Spleen (tissue), 11 donors: ENCODE measurements at regions not wholly inside any gene's neighbourhood (a gene's known extent, or its start where the extent isn't known, plus 50 kb on each side); places are given as distances from the start of the nearest gene placed in this dataset.

Experiments used
- DNase-seq: peaks from one replicate; pipeline ENCODE4 v3.0.0-alpha.2; 2020
- H3K27ac ChIP-seq, 8 donors: fragments of 200-600 bp; sonication (generic) in 7 of 8; 1 replicate in 4 of 8; 2 replicates in 4 of 8; pipeline versions ENCODE4 v1.5.0 to v1.8.0; 2016 to 2021; ENCODE audit warnings: inconsistent platforms in 4 of 8, mild to moderate bottlenecking in 4 of 8, moderate library complexity in 1 of 8
- H3K27me3 ChIP-seq, 7 donors: fragments of 200-600 bp; sonication (generic) in 6 of 7; replicated peaks in 1 of 7; 1 replicate in 4 of 7; 2 replicates in 3 of 7; pipeline versions ENCODE4 v1.5.0 to v1.8.0; 2016 to 2021; ENCODE audit warnings: inconsistent platforms in 3 of 7, mild to moderate bottlenecking in 1 of 7
- H3K36me3 ChIP-seq, 6 donors: fragments of 200-600 bp; sonication (generic) in 5 of 6; 1 replicate in 4 of 6; 2 replicates in 2 of 6; pipeline versions ENCODE4 v1.5.0 to v1.8.0; 2016 to 2021; ENCODE audit warnings: inconsistent platforms in 2 of 6
- H3K4me1 ChIP-seq, 6 donors: fragments of 200-600 bp; sonication (generic) in 5 of 6; 1 replicate in 3 of 6; 2 replicates in 3 of 6; pipeline versions ENCODE4 v1.5.0 to v1.8.0; 2016 to 2021; ENCODE audit warnings: inconsistent platforms in 3 of 6
- H3K4me3 ChIP-seq, 8 donors: fragments of 200-600 bp; sonication (generic) in 7 of 8; 1 replicate in 4 of 8; 2 replicates in 4 of 8; pipeline versions ENCODE4 v1.5.0 to v1.8.0; 2016 to 2021; ENCODE audit warnings: inconsistent platforms in 4 of 8, mild to moderate bottlenecking in 4 of 8, moderate library complexity in 2 of 8
- H3K9me3 ChIP-seq, 8 donors: fragments of 200-600 bp; sonication (generic) in 7 of 8; 1 replicate in 4 of 8; 2 replicates in 4 of 8; pipeline versions ENCODE4 v1.5.0 to v1.8.0; 2016 to 2021; ENCODE audit warnings: inconsistent platforms in 4 of 8
- POLR2A ChIP-seq, 3 donors: fragments of 450-650 bp; IDR thresholded peaks; one replicate each; pipeline ENCODE4 v1.5.1; 2017; ENCODE audit warnings: antibody characterized with exemption in 3 of 3, mild to moderate bottlenecking in 1 of 3
- POLR2AphosphoS5 ChIP-seq, 3 donors: sonication (generic); formaldehyde crosslinking; IDR thresholded peaks; one replicate each; pipeline ENCODE4 v1.5.1; 2017; ENCODE audit warnings: antibody characterized with exemption in 3 of 3
- WGBS, 5 donors: extraction: QIAGEN DNeasy Blood & Tissue Kit in 3 of 5; methylation state at CpG; one replicate each; pipeline versions ENCODE4 v1.1.5 to v1.1.7; 2013 to 2018; 5-methylcytosine and 5-hydroxymethylcytosine counted together
- intact Hi-C: fragments of 100-400 bp; cut with DNase I; formaldehyde crosslinking; loops from one replicate; pipeline ENCODE4 v1.15.0; 2023; ENCODE audit warnings: low total_unique reads
- TF ChIP-seq, protein P1 (sequence below), 11 experiments: fragments of 200-600 bp in 7 of 11; fragments of 450-650 bp in 4 of 11; sonication (generic) in 4 of 11; IDR thresholded peaks in 8 of 11; conservative IDR thresholded peaks in 3 of 11; 1 replicate in 7 of 11; 2 replicates in 4 of 11; pipeline versions ENCODE4 v1.4.0 to v1.8.0; 2016 to 2021; ENCODE audit warnings: antibody characterized with exemption in 11 of 11, inconsistent platforms in 4 of 11, mild to moderate bottlenecking in 1 of 11
- donor health status: healthy with polysubstance abuse.
- donor health status: DM: no; HTN: no; CAD: no; lungs with moderate emphysema.
- donor health status: DM: no; HTN: no; CAD: no.
- donor health status: Bipolar disorder and iron deficiency.
- donor health status: healthy.
- donor health status: DM: no; HTN: no; CAD: no.
- donor health status: DM: yes; HTN: yes; CAD: no.

- no peaks in the 10 kb centered on the region for H3K4me1 ChIP-seq
- no peaks in the 10 kb centered on the region for H3K9me3 ChIP-seq
- intact Hi-C loops = no loop called here
- H3K27ac ChIP-seq = no peak overlapping the region
- WGBS, 5 donors = 86 to 96% (median 92%) methylated on average over 4 of the region's 4 CpGs
- no peak for DNase-seq
- no peak for TF ChIP-seq POLR2AphosphoS5 (IDR thresholded peaks at IDR 0.05)
- TF ChIP-seq, protein P1, sequence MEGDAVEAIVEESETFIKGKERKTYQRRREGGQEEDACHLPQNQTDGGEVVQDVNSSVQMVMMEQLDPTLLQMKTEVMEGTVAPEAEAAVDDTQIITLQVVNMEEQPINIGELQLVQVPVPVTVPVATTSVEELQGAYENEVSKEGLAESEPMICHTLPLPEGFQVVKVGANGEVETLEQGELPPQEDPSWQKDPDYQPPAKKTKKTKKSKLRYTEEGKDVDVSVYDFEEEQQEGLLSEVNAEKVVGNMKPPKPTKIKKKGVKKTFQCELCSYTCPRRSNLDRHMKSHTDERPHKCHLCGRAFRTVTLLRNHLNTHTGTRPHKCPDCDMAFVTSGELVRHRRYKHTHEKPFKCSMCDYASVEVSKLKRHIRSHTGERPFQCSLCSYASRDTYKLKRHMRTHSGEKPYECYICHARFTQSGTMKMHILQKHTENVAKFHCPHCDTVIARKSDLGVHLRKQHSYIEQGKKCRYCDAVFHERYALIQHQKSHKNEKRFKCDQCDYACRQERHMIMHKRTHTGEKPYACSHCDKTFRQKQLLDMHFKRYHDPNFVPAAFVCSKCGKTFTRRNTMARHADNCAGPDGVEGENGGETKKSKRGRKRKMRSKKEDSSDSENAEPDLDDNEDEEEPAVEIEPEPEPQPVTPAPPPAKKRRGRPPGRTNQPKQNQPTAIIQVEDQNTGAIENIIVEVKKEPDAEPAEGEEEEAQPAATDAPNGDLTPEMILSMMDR (IDR thresholded peaks at IDR 0.05 in 8 of 11, conservative IDR thresholded peaks at IDR 0.05 in 3 of 11) = no peak
- TF ChIP-seq POLR2A (IDR thresholded peaks at IDR 0.05) = no peak
- no peaks in the 10 kb centered on the region for H3K27me3 ChIP-seq
- no peak overlapping the region for H3K4me3 ChIP-seq
- H3K36me3 ChIP-seq = no peaks in the 10 kb centered on the region
Measured at GRCh38 chr9:16057541-16057940, 504.7 kb downstream of the CCDC171 start.

GRCh38 chr9:16058131-16058549 is 505.3 kb downstream of the CCDC171 start:
- Histone ChIP-seq H3K4me1 (no peaks in the 10 kb centered on the region), H3K4me3 (no peak overlapping the region), H3K36me3 (no peaks in the 10 kb centered on the region), H3K27ac (no peak overlapping the region), H3K27me3 (no peaks in the 10 kb centered on the region), H3K9me3 (no peaks in the 10 kb centered on the region)
- intact Hi-C loops = no loop called here
- no peak for DNase-seq
- WGBS, 5 donors = 38 to 46% (median 40%) methylated on average over 7 of the region's 7 CpGs
- TF ChIP-seq POLR2A (IDR thresholded peaks at IDR 0.05) (no peak), POLR2AphosphoS5 (IDR thresholded peaks at IDR 0.05) (no peak)
- TF ChIP-seq, protein P1 (IDR thresholded peaks at IDR 0.05 in 8 of 11, conservative IDR thresholded peaks at IDR 0.05 in 3 of 11) = no peak

DNA sequence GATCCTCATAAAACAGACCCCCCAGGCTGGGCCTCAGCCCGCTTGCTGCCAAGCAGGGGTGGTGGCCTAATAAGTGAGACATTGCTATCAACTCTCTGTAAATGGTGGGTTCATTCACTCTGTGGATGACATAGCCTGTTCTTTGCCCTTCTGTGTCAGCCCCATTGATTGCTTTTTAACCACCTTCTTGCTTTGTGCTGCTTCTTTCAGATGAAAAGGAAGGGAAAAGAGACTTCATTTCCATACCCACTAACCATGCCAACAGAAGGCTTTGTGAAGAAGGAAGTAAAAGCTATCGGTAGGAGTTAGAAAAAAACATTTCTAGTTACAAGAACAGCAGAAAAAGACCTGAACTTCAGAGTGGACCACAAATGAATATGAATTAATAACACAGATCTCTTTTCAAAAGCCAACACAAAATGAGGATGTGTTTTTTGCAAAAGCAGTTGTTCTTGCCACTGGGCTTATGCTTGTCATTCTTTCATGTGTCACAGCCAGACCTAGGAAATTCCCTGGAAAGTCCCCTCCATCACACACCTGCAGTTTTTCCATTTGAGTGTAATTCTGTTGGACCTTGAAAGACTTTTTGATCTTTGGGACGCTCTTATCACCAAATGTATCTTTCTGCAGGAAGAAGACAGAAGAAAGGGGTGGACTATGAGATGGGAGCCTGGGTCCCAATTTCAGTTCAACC is 507.7 kb downstream of the CCDC171 start:
- H3K36me3 ChIP-seq = no peaks in the 10 kb centered on the region
- 51 to 71% (median 59%) methylated on average over 3 of the region's 3 CpGs for WGBS, 5 donors
- no peak overlapping the region for H3K4me3 ChIP-seq
- H3K4me1 ChIP-seq = no peaks in the 10 kb centered on the region
- no peak overlapping the region for H3K27ac ChIP-seq
- intact Hi-C loops = no loop called here
- TF ChIP-seq POLR2AphosphoS5 (IDR thresholded peaks at IDR 0.05) = no peak
- no peak for TF ChIP-seq POLR2A (IDR thresholded peaks at IDR 0.05)
- TF ChIP-seq, protein P1 (IDR thresholded peaks at IDR 0.05 in 8 of 11, conservative IDR thresholded peaks at IDR 0.05 in 3 of 11) = no peak
- H3K27me3 ChIP-seq = no peaks in the 10 kb centered on the region
- no peak for DNase-seq
- H3K9me3 ChIP-seq = no peaks in the 10 kb centered on the region

DNA sequence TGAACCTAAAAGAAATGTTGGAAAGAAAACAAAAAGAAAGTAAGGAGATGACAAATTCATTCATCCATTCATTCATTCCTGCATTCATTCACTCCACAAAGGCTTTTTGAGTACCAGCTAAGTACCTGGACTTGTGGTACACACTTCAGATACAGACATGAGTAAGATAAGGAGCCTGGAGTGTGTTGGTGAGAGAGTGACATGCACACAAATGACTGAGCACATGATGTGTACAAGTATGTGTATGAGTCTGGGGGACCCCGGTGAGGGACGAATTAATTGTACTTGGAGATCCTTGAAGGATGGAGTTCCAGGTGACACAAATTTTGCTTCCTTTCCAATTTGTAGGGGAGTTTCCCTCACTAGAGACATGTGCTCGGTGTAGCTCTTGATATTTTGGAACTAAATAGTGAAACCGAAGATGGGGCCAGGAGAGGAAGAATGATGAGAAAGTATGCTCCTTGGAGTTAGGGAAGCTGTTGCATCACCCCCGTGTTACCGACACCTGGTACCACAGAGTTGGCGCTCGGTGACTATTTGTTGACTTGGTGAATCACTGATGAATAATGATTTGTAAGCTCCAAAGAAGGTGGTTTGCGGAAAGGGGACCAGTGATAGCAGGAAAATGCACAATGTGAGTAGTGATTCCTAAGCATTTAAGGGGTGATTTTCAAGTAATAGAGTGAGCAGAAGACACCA is 509.8 kb downstream of the CCDC171 start:
- no peaks in the 10 kb centered on the region for H3K4me1 ChIP-seq
- no peak for DNase-seq
- no peaks in the 10 kb centered on the region for H3K9me3 ChIP-seq
- no peaks in the 10 kb centered on the region for H3K27me3 ChIP-seq
- intact Hi-C loops = no loop called here
- H3K27ac ChIP-seq = no peak overlapping the region
- 87 to 92% (median 89%) methylated on average over 9 of the region's 9 CpGs for WGBS, 5 donors
- no peak for TF ChIP-seq POLR2A (IDR thresholded peaks at IDR 0.05)
- no peaks in the 10 kb centered on the region for H3K36me3 ChIP-seq
- H3K4me3 ChIP-seq = no peak overlapping the region
